HG03571 (cell line): ENCODE measurements at regions not wholly inside any gene's neighbourhood (a gene's known extent, or its start where the extent isn't known, plus 50 kb on each side); places are given as distances from the start of the nearest gene placed in this dataset.

Experiments used
- ATAC-seq: cut with Tn5 transposase; IDR thresholded peaks from one replicate; pipeline ENCODE4 v1.9.1; 2021; ENCODE audit not compliant: unreplicated experiment

GRCh38 chr5:110104726-110105669 is 415.3 kb downstream of the MAN2A1 start:
- ATAC-seq: no peak

DNA sequence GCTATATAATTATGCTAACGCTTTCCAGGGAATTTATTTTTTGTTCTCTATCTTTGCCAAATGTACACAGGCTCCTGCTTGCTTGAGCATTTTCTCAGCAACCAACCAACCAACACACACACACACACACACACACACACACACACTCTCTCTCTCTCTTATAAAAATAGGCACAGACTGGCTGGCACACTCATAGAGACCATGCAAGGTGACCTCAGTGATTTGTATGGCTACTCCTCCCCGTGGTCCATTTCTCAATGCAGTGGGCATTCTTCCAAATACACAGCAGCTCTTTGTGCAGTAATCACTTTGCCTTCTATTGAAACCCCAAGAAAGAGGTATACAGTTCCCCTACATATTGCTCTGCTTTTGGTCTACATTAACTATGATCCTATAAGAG is 416.0 kb downstream of the MAN2A1 start:
- ATAC-seq: no peak

DNA sequence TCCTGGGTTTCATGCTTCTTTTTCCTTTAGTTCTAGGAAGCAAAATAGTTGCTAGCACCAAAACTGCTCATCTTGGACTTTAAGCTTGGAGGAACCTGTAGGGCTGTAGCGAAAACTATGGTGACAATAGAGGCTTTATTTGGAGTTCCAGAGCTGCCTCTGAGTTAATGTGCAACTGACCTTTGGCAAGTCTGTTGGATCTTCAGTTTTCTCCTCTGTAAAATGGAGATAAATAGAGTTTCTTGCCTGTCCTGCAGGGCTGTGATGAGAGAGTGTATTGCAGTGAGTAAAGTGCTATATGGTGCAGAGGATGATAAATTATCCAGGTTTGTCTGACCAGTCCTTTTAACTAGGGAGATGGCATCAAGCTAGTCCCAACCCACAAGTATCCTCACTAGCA is 417.0 kb downstream of the MAN2A1 start:
- ATAC-seq: no peak

GRCh38 chr5:110108520-110108919 is 418.8 kb downstream of the MAN2A1 start:
- ATAC-seq: no peak

- ATAC-seq: no peak
Measured at GRCh38 chr5:110109667-110110066, 419.9 kb downstream of the MAN2A1 start.

- ATAC-seq: no peak
Measured at GRCh38 chr5:110112348-110112747, 422.6 kb downstream of the MAN2A1 start.

DNA sequence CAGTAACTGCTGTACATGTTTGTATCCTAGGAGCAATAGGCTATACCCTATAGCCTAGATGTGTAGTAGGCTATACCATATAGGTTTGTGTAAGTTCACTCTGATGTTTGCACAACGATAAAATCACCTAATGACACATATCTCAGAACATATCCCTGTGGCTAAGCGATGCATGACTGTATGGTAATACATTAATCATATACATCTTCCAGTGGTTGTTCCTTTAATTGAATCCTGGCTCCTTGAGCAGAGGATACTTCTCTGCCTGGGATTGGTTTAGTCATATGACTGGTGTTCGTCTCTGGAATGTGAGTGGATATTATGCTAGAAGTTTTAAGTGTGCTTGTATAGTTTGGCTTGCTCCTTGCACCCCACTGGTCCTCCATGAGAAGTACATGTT is 425.8 kb downstream of the MAN2A1 start:
- ATAC-seq: no peak

GRCh38 chr5:110116539-110116938 is 426.8 kb downstream of the MAN2A1 start:
- no peak for ATAC-seq

DNA sequence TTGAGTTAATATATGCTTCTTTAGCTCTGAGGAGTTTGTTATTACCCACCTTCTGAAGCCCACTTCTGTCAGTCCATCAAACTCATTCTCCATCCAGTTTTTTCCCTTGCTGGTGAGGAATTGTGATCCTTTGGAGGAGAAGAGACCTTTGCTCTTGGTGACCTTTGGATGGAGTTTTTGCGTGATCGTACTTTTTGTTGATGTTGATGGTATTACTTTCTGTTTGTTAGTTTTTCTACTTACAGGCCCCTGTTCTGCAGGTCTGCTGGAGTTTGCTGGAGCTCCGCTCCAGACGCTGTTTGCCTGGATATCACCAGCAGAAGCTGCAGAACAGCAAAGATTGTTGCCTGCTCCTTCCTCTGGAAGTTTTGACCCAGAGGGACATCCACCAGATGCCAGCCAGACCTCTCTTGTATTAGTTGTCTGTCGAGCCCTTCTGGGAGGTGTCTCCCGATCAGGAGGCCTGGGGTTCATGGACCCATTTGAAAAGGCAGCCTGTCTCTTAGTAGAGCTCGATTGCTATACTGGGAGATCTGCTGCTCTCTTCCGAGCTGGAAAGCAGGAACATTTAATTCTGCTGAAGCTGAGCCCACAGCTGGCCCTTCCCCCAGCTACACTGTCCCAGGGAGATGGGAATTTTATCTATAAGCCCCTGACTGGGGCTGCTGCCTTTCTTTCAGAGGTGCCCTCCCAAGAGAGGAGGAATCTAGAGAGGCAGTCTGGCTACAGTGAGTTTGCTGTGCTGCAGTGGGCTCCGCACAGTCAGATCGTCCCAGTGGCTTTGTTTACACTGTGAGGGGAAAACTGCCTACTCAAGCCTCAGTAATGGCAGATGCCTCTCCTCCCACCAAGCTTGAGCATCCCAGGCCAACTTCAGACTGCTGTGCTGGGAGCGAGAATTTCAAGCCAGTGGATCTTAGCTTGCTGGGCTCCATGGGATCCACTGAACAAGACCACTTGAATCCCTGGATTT is 445.5 kb downstream of the MAN2A1 start:
- ATAC-seq: no peak

DNA sequence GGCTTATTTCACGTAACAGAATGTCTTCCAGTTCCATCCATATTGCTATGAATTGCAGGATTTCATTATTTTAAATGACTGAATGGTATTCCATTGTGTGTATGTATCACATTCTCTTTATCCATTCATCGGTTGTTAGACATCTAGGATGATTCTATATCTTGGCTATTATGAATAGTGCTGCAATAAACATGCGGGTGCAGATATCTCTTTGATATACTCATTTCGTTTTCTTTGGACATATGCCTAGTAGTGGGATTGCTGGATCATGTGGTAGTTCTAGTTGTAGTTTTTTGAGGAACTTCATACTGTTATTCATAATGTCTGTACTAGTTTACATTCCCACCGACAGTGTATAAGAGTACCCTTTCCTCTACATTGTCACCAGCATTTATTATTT is 460.5 kb downstream of the MAN2A1 start:
- ATAC-seq: no peak

DNA sequence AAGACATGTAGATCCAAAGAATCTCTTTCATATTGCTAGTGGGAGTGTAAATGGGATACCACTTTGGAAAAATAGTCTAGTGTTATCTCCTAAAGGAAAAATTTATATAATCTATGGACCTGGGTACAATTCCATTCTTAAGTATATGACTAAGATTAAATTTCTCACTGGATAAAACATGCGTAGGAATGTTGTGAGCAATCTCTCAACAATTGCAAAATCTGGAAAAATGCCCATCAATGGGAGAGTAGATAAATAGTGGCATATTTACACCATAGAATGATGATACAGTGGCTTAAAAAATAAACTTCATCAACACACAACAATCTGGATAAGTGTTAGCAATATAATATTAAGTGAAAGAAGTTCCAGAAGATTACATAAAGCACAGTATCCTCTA is 469.5 kb downstream of the MAN2A1 start:
- ATAC-seq: no peak

GRCh38 chr5:110161162-110161561 is 471.4 kb downstream of the MAN2A1 start:
- ATAC-seq: no peak

GRCh38 chr5:110165366-110165765 is 475.6 kb downstream of the MAN2A1 start:
- ATAC-seq: no peak

DNA sequence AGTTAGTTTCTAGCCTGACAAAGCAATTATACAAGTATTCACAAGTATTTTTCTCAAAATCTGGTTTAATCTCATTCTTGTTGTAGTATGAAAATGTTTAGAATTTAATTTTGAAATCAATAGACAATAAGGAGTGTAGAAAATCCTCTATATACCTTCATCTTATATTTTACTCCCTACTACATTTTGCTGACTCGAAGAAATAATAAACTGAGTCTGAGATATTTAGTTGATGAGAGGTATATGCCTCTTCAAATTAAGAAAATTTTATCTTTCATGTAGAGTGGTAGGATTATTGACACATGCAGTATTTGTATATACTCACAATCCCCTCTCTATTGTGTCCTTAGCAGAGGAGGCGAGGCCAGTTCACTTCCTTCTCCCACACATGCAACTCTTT is 477.7 kb downstream of the MAN2A1 start:
- ATAC-seq: no peak

DNA sequence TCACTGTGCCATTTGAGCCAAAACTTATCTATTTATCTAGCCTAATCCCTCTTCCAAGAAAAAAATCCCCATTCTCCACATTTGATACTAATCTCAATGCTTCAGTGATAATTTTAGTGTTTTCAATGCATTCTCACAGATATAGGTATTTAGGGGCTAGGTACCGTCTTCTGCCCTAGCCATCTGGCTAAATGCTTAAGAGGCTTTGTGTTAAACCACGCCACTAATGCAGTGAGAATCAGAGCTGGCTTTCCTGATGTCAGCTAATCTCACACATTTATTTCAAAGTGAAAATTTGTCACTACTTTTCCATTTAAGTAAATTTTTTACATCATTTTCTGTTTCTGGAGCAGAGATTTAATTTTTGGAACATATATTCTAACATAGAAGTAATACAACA is 479.7 kb downstream of the MAN2A1 start:
- ATAC-seq: no peak

DNA sequence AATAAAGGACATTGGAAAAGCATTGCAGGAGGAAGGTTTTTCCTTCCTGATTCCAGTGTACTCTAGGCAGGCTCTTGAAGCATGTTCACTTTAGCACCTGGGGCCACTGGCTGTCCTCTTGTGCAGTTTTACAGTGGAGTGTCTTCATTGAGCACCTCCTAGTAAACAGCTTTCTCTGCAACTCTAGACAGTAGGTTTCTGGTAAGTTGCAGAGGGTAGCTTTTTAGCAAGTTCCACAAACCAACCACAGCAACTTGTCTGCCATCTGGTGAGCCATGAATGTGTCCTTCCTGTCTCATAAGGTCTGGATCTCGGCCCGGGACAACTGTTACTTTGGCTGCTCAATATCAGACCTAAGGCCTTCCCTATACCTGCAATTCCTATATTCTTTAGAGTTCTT is 488.0 kb downstream of the MAN2A1 start:
- no peak for ATAC-seq

- no peak for ATAC-seq
Measured at GRCh38 chr5:110179321-110179720, 489.6 kb downstream of the MAN2A1 start.

- no peak for ATAC-seq
Measured at GRCh38 chr5:110194191-110194590, 504.5 kb downstream of the MAN2A1 start.

DNA sequence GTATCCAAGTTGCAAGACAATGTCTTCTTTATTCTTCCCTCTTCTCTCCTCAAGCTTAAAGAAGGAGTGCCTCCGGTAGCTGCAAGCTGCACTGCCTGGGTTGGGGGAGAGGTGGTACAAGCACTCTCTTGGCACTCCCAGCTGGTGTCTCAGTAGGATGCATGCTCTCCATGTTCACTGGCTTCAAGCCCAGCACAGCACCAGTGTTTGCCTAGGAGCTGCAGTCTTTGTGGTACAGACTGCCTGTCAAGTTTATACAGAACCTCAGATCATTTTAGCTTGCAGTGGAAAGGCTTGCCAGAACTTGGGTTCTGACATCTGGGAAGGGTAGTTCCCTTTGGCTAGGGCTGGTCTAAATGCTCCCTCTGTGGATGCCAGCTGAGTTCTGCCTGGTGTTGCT is 505.6 kb downstream of the MAN2A1 start:
- ATAC-seq: no peak

DNA sequence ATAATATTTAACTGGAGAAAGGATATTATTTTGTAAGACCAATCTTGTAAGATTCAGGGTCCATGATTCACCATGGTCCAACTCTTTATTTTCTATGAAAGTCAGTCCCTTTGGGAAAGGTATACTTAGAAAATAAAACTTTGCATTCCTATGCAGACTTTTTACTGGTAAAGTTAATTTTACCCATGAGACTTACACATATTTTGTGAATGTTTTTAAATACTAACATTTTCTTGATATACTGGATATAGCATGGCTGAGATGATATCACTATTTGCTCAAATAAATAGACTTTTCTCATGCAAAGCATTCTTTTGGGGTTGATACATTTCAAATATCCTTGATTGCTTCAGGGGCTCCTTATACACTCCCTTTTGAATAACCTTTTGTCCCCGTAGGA is 512.1 kb downstream of the MAN2A1 start:
- ATAC-seq: no peak

GRCh38 chr5:110203661-110204060 is 513.9 kb downstream of the MAN2A1 start:
- ATAC-seq: no peak

GRCh38 chr5:110209401-110209800 is 517.1 kb downstream of the TMEM232 start:
- ATAC-seq: no peak
